Natural killer cell treated with Interleukin-12 subunit alpha and Interleukin-12 subunit beta and Interleukin-15 and Interleukin-18, amount 100 ng/mL, for 72 hours (primary cell): ENCODE measurements at regions not wholly inside any gene's neighbourhood (a gene's known extent, or its start where the extent isn't known, plus 50 kb on each side); places are given as distances from the start of the nearest gene placed in this dataset.
"Not testable (repeated sequence)": the region's sequence is repeated elsewhere in the genome, so short reads cannot be mapped to it uniquely, and the experiment has no call there.

ENCODE experiments used
- ATAC-seq, 2 donors: fragments of 150-1000 bp; cut with Tn5 transposase in 1 of 2; sonication (Bioruptor Pico), chemical (Tn5 transposase) in 1 of 2; 2 replicates each; pipeline ENCODE4 v1.10.0; 2021
- DNase-seq: peaks from one replicate; pipeline ENCODE4 v3.0.0; 2022; ENCODE audit warnings: low spot score
- H3K27ac Mint-ChIP-seq, 2 donors: 1 replicate in 1 of 2; 2 replicates in 1 of 2; pipeline ENCODE4 v1.8.0; 2022; ENCODE audit warnings: mixed read lengths in 2 of 2, mild to moderate bottlenecking in 1 of 2, moderate library complexity in 1 of 2
- H3K27me3 Mint-ChIP-seq, 2 donors: 1 replicate in 1 of 2; 2 replicates in 1 of 2; pipeline ENCODE4 v1.8.0; 2022; ENCODE audit warnings: mixed read lengths in 2 of 2
- H3K36me3 Mint-ChIP-seq: one replicate; pipeline ENCODE4 v1.8.0; 2022; ENCODE audit warnings: mixed read lengths
- H3K4me1 Mint-ChIP-seq, 2 donors: 1 replicate in 1 of 2; 2 replicates in 1 of 2; pipeline ENCODE4 v1.8.0; 2022; ENCODE audit warnings: low read depth in 2 of 2, mixed read lengths in 2 of 2, mild to moderate bottlenecking in 1 of 2
- H3K4me3 Mint-ChIP-seq: one replicate; pipeline ENCODE4 v1.8.0; 2022; ENCODE audit warnings: mixed read lengths
- H3K9me3 Mint-ChIP-seq: 2 replicates; pipeline ENCODE4 v1.8.0; 2022; ENCODE audit warnings: mixed read lengths

- H3K4me3 Mint-ChIP-seq, ATAC-seq, H3K27me3 Mint-ChIP-seq, H3K9me3 Mint-ChIP-seq, H3K27ac Mint-ChIP-seq, H3K4me1 Mint-ChIP-seq, DNase-seq, H3K36me3 Mint-ChIP-seq: not testable (repeated sequence)
Measured at GRCh38 chr2:89076771-89077170, 385.3 kb downstream of the RPIA start.

- H3K4me1 Mint-ChIP-seq, H3K9me3 Mint-ChIP-seq, H3K4me3 Mint-ChIP-seq, ATAC-seq, DNase-seq, H3K27ac Mint-ChIP-seq, H3K27me3 Mint-ChIP-seq, H3K36me3 Mint-ChIP-seq: not testable (repeated sequence)
Measured at GRCh38 chr2:89092911-89093310, 401.4 kb downstream of the RPIA start.

DNA sequence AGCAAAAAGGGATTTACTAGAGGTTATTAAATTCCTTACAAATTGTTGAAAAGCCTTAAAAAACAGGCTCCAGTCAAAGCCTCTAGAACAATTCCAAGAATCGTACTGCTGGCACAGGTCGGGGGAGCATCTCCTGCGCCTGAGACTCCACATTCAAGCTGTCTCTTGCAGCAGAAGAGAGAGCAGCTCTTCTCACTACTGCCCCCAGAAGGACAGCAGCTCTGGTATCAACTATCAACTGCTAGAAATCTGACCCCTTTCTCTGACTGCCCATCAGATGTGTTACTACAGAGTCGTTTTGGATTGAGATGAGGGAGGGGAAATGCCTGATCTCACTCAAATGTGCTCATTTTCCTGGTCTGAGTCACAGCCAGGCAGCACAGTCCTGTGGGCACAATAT, 403.6 kb downstream of the RPIA start:
- not testable (repeated sequence) for H3K4me3 Mint-ChIP-seq, H3K36me3 Mint-ChIP-seq, H3K27me3 Mint-ChIP-seq, H3K4me1 Mint-ChIP-seq, ATAC-seq, H3K27ac Mint-ChIP-seq, DNase-seq, H3K9me3 Mint-ChIP-seq

DNA sequence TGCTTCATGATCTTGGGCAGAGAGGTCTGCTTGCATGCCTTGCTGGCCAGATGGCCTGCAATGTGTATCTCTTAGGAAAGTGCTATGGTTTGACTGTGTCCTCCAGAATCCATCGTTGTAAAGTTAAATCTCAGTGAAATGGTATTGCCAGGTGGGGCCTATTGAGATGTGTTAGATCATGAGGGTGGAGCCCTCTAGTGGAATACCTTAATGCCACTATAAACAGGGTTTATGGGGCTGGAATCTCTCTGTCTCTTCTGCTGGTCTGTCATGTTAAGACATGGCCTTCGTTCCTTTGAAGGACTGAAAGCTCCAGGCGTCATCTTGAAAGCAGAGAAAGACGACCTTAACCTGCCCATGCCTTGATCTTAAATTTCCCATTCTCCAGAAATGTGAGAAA, 411.1 kb downstream of the RPIA start:
- not testable (repeated sequence) for H3K9me3 Mint-ChIP-seq, H3K36me3 Mint-ChIP-seq, DNase-seq, ATAC-seq, H3K4me1 Mint-ChIP-seq, H3K27me3 Mint-ChIP-seq, H3K27ac Mint-ChIP-seq, H3K4me3 Mint-ChIP-seq

DNA sequence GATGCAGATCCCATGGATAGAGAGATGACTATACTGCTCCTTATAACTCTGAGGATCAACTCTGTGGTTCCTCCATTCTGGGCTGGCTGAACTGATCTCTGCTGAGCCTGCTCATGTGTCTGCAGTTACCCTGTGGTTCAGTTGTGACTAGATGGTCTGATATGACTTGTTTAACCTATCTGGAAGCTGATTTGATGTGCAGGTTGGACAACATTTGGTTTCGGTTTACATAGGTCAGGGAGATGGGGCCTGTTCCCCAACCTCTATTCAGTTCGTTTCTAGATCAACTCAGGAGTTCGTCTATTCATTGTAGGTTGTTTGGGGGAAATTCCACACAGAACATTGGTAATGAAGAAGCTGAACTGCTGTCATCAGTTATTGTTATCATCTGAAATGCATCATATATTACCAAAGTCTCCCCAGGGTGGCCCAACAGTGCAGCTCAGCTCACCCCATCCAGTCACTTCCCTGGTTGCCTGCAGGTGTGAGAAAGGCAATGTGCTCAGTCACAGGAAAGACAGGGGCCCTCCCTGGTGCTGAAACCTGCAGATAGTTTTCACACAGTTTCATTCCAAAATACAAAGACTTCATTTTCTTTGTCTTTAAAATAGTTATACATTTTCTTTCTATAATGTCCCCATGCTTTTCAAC, 415.0 kb downstream of the RPIA start:
- not testable (repeated sequence) for H3K4me3 Mint-ChIP-seq, H3K27me3 Mint-ChIP-seq, ATAC-seq, H3K4me1 Mint-ChIP-seq, DNase-seq, H3K36me3 Mint-ChIP-seq, H3K9me3 Mint-ChIP-seq, H3K27ac Mint-ChIP-seq

DNA sequence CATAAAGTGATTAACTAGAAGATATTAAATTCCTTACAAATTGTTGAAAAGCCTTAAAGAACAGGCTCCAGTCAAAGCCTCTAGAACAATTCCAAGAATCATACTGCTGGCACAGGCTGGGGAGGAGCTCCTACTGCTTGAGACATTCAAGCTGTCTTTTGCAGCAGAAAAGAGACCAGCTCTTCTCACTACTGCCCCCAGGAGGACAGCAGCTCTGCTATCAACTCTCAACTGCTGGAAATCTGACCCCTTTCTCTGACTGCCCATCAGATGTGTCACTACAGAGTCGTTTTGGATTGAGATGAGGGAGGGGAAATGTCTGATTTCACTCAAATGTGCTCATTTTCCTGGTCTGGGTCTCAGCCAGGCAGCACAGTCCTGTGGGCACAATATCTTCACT, 421.0 kb downstream of the RPIA start:
- H3K4me1 Mint-ChIP-seq, H3K27me3 Mint-ChIP-seq, DNase-seq, H3K27ac Mint-ChIP-seq, H3K9me3 Mint-ChIP-seq, H3K4me3 Mint-ChIP-seq, ATAC-seq, H3K36me3 Mint-ChIP-seq: not testable (repeated sequence)

- H3K27me3 Mint-ChIP-seq, H3K9me3 Mint-ChIP-seq, DNase-seq, H3K27ac Mint-ChIP-seq, ATAC-seq, H3K4me3 Mint-ChIP-seq, H3K36me3 Mint-ChIP-seq, H3K4me1 Mint-ChIP-seq: not testable (repeated sequence)
Measured at GRCh38 chr2:89113286-89113685, 421.8 kb downstream of the RPIA start.

DNA sequence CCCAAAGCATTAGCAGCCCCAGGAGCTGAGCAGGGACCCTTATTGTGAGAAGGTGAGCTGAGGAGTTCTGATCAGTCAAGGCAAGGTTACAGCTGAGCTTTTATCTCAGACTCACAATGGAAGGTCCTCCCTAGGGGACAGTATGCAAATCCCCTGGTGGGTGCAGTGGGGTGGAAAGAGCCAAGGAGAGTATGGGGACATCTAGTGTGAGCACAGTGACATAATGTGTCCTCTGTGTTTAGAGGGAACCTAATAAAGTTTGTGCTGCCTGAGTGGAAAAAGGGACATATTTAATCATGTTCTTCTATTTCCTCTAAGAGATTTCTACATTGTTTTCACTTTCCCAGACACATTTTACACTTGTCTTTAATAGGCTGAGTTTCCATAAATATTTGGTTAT, 438.0 kb downstream of the RPIA start:
- not testable (repeated sequence) for ATAC-seq, H3K4me1 Mint-ChIP-seq, H3K9me3 Mint-ChIP-seq, H3K27me3 Mint-ChIP-seq, H3K27ac Mint-ChIP-seq, H3K36me3 Mint-ChIP-seq, DNase-seq, H3K4me3 Mint-ChIP-seq

GRCh38 chr2:89130665-89131308, 439.3 kb downstream of the RPIA start:
- H3K36me3 Mint-ChIP-seq, ATAC-seq, H3K4me3 Mint-ChIP-seq, H3K27ac Mint-ChIP-seq, H3K4me1 Mint-ChIP-seq, H3K9me3 Mint-ChIP-seq, DNase-seq, H3K27me3 Mint-ChIP-seq: not testable (repeated sequence)

- not testable (repeated sequence) for H3K9me3 Mint-ChIP-seq, ATAC-seq, H3K36me3 Mint-ChIP-seq, H3K27ac Mint-ChIP-seq, H3K4me1 Mint-ChIP-seq, DNase-seq, H3K4me3 Mint-ChIP-seq
- peaks cover 14 to 19% of the 10 kb centered on the region in 2 donors for H3K27me3 Mint-ChIP-seq
Measured at GRCh38 chr2:89142959-89143358, 451.5 kb downstream of the RPIA start.

- not testable (repeated sequence) for H3K4me1 Mint-ChIP-seq, DNase-seq, H3K9me3 Mint-ChIP-seq, H3K4me3 Mint-ChIP-seq, H3K36me3 Mint-ChIP-seq, ATAC-seq, H3K27ac Mint-ChIP-seq
- peaks cover under 1 to 15% of the 10 kb centered on the region in 2 donors for H3K27me3 Mint-ChIP-seq
Measured at GRCh38 chr2:89145342-89145741, 453.9 kb downstream of the RPIA start.

- not testable (repeated sequence) for DNase-seq, H3K4me1 Mint-ChIP-seq, H3K36me3 Mint-ChIP-seq, H3K9me3 Mint-ChIP-seq, ATAC-seq, H3K4me3 Mint-ChIP-seq, H3K27ac Mint-ChIP-seq
- peaks cover 6 to 14% of the 10 kb centered on the region in 2 donors for H3K27me3 Mint-ChIP-seq
Measured at GRCh38 chr2:89148256-89148655, 456.8 kb downstream of the RPIA start.

GRCh38 chr2:89151699-89152098, 460.2 kb downstream of the RPIA start:
- DNase-seq, ATAC-seq, H3K9me3 Mint-ChIP-seq, H3K27me3 Mint-ChIP-seq, H3K27ac Mint-ChIP-seq, H3K4me1 Mint-ChIP-seq, H3K4me3 Mint-ChIP-seq, H3K36me3 Mint-ChIP-seq: not testable (repeated sequence)

DNA sequence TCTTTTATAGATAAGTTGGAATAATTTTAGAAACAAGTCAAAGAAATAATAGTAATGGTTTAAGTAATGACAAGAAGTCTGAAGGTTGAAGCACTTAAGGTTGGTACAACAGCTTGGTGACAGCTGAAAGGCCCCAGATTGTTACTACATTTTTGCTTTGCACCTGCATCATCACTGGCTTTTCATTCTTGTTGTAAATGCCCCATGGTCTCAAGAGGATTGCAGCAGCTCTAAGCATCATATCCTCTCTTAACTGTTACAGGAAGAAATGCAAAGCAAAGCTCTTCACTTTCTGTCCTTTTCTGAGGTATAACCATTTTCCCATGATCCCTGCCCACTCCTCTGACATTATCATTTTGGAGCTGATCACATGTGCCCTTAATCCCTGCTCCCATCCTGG, 461.0 kb downstream of the RPIA start:
- not testable (repeated sequence) for H3K36me3 Mint-ChIP-seq, H3K4me3 Mint-ChIP-seq, DNase-seq, ATAC-seq, H3K27me3 Mint-ChIP-seq, H3K4me1 Mint-ChIP-seq, H3K9me3 Mint-ChIP-seq, H3K27ac Mint-ChIP-seq

DNA sequence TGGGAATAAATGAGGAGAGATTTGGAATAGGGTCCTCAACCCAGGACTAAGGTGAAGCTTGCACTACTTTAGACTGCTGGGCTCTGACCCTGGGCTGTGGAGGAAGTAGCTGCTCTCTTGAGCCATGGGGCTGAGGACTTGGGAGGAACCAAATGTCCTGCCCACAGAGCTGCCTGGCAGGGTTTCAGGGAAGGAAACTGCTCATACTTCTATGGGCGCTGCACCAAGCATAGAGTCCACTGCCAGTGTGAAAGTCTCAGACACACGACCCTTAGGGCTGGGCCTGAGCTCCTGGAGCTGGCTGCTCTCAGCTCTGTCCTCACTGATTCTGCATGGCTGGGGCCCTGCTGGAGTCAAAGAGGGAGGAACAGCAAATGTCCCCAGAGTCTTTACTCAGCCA, 461.7 kb downstream of the RPIA start:
- not testable (repeated sequence) for H3K4me3 Mint-ChIP-seq, H3K27me3 Mint-ChIP-seq, DNase-seq, H3K9me3 Mint-ChIP-seq, H3K36me3 Mint-ChIP-seq, H3K4me1 Mint-ChIP-seq, H3K27ac Mint-ChIP-seq
- peak in 1 of 2 donors; percentile 51 for ATAC-seq
